ENCODE measurements at regions not wholly inside any gene's neighbourhood (a gene's known extent, or its start where the extent isn't known, plus 50 kb on each side); places are given as distances from the start of the nearest gene placed in this dataset.

DNA sequence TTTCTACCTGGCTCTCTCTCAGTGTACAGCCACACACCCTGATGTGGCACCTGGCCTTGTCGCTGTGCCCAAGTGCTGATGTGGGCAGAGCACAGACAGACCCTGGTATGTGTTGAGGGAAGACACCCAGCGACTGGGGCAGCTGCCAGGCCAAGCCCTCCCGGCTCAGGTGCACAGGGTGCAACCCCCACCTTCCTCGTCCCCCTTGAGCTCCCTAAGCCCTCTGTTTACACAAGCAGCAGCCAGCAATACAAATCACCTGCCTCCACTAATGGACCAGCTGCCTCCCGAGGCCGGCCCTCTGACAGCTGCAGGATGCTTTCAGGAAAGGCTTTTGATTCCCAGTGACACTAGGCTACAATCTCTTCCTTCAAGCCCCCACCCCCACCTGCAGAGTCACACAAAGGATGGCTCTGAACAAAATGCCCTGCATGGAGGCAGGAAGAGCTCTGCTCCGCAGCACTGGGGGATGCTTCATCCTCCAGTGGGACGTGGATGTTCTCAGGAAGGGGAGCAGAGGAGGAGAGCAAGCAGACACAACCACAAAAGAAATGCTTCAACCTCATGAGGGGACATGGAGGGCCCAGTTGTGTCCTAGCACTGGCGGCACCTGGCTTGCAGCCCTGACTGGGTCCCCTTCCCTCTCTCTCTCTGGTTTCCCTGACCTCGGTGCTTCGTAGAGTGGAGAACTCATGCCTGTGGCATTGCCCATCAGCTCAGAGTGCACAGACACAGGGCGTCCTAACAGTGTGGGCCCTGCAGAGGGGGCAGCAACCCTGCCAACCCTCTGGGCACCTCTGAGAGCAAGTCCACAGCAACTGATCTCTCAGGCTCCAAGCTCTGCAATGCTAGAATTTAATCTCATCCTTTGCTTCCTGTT, 140.8 kb downstream of the BARX1 start:
- no peak for TF ChIP-seq POLR2AphosphoS5 (IDR thresholded peaks at IDR 0.05; ENCODE audit: low read depth, low read length)
- no peak for TF ChIP-seq POLR2A (IDR thresholded peaks at IDR 0.05; ENCODE audit: low read depth, low read length)
